Heart right ventricle (tissue), 16 donors: ENCODE measurements at regions not wholly inside any gene's neighbourhood (a gene's known extent, or its start where the extent isn't known, plus 50 kb on each side); places are given as distances from the start of the nearest gene placed in this dataset.

Experiments
- ATAC-seq, 8 donors: fragments of 200-7000 bp; cut with Tn5 transposase; one replicate each; pipeline ENCODE4 v1.9.1; 2020; ENCODE audit warnings: mild to moderate bottlenecking in 8 of 8, moderate library complexity in 8 of 8, moderate number of reproducible peaks in 1 of 8
- DNase-seq, 2 donors: peaks; one replicate each; pipeline ENCODE4 v3.0.0-alpha.2; 2020
- H3K27ac ChIP-seq, 10 donors: fragments of 200-600 bp; sonication (generic) in 2 of 10; one replicate each; pipeline versions ENCODE4 v1.5.0 to v1.8.0; 2020 to 2022; ENCODE audit warnings: mild to moderate bottlenecking in 3 of 10
- H3K27me3 ChIP-seq, 7 donors: fragments of 200-600 bp; one replicate each; pipeline ENCODE4 v1.8.0; 2021 to 2022; ENCODE audit warnings: mild to moderate bottlenecking in 2 of 7
- H3K36me3 ChIP-seq, 9 donors: fragments of 200-600 bp; sonication (generic) in 1 of 9; one replicate each; pipeline versions ENCODE4 v1.5.0 to v1.8.0; 2020 to 2022; ENCODE audit warnings: mild to moderate bottlenecking in 2 of 9
- H3K4me1 ChIP-seq, 9 donors: fragments of 200-600 bp; sonication (generic) in 1 of 9; one replicate each; pipeline versions ENCODE4 v1.5.0 to v1.8.0; 2020 to 2022; ENCODE audit warnings: mild to moderate bottlenecking in 4 of 9
- H3K4me3 ChIP-seq, 10 donors: fragments of 200-600 bp; sonication (generic) in 2 of 10; one replicate each; pipeline versions ENCODE4 v1.5.0 to v1.8.0; 2020 to 2022; ENCODE audit warnings: mild to moderate bottlenecking in 7 of 10, moderate library complexity in 2 of 10
- H3K9me3 ChIP-seq, 11 donors: fragments of 200-600 bp in 10 of 11; sonication (generic) in 2 of 11; one replicate each; pipeline versions ENCODE4 v1.5.0 to v1.8.0; 2013 to 2022; ENCODE audit warnings: mild to moderate bottlenecking in 2 of 11, control low read depth in 1 of 11, moderate library complexity in 1 of 11
- WGBS, 2 donors: extraction: QIAGEN DNeasy Blood & Tissue Kit; methylation state at CpG; one replicate each; pipeline ENCODE4 v1.1.7; 2013; ENCODE audit warnings: inconsistent platforms in 1 of 2; 5-methylcytosine and 5-hydroxymethylcytosine counted together
- intact Hi-C, 10 donors: fragments of 100-400 bp; cut with DNase I; formaldehyde crosslinking; loops; one replicate each; pipeline versions ENCODE4 v1.11.1 to v1.14.2; 2022
- TF ChIP-seq, protein P1 (sequence below), 9 donors: fragments of 200-600 bp; sonication (generic) in 2 of 9; IDR thresholded peaks; one replicate each; pipeline versions ENCODE4 v1.5.0 to v1.8.0; 2021 to 2022; ENCODE audit warnings: antibody characterized with exemption in 9 of 9, mild to moderate bottlenecking in 5 of 9, moderate library complexity in 1 of 9
- donor health status: Arrhythmogenic right ventricular cardiomyopathy.
- donor health status: ischemic (EF 13 %, LVEDD 7.1; RV severe dilation, severe dysfunction).
- donor health status: healthy with polysubstance abuse.
- donor health status: DM: no; HTN: yes; CAD: no.
- donor health status: DM: no; HTN: no; CAD: no.
- donor health status: ischemic (EF 25% LVEDD 6.9; RV normal size, moderate dysfunction).
- donor health status: ischemic (EF 25% LVEDD 5.7; RV mildly dilated, moderate dysfunction).
- donor health status: healthy.
- donor health status: DM: yes; HTN: yes; CAD: no.
- donor health status: Ischemic cardiomyopathy.
- donor health status: ischemic (EF 35%, LVEDD 5.7; RV mildly dilated, moderate dysfunction).
- donor health status: nonischemic (EF 11% LVEDD 7.7; RV severe dilation, severe dysfunction).
- donor health status: DM: yes; HTN: yes; CAD: no.
- donor health status: PGD.
- donor health status: ischemic (EF 29% LVEDD 5.4; RV normal size, mild dysfunction).
- donor health status: nonischemic (EF 23%, LVEDD 6.1; RV moderate dilation, normal function).

DNA sequence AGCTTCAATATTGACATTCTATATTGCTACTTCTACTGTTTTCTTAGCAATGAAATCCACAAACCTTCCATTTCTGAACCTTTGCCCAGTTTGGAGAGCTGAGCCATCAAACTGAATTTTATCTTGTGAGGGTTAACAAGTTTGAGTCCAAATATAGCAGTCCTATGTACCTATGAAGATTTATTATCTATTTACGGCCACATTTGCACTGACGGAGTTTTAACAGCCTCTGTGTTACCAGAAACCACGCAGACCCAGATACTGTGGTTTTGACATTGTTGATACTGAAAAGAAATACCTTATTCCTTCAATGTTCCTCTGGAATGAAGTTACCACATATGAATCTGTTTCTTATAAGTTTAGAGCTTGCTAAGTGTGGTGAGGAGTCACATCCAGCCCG lies 172.6 kb downstream of the FGFR2 start:
- Histone ChIP-seq H3K27me3 (no peaks in the 10 kb centered on the region), H3K4me1 (no peaks in the 10 kb centered on the region), H3K27ac (no peak overlapping the region), H3K9me3 (peaks cover 0 to 4% (median 0%) of the 10 kb centered on the region in 11 donors), H3K4me3 (no peak overlapping the region), H3K36me3 (no peaks in the 10 kb centered on the region)
- 53 to 74% methylated on average over 4 of the region's 4 CpGs for WGBS, 2 donors
- TF ChIP-seq, protein P1, sequence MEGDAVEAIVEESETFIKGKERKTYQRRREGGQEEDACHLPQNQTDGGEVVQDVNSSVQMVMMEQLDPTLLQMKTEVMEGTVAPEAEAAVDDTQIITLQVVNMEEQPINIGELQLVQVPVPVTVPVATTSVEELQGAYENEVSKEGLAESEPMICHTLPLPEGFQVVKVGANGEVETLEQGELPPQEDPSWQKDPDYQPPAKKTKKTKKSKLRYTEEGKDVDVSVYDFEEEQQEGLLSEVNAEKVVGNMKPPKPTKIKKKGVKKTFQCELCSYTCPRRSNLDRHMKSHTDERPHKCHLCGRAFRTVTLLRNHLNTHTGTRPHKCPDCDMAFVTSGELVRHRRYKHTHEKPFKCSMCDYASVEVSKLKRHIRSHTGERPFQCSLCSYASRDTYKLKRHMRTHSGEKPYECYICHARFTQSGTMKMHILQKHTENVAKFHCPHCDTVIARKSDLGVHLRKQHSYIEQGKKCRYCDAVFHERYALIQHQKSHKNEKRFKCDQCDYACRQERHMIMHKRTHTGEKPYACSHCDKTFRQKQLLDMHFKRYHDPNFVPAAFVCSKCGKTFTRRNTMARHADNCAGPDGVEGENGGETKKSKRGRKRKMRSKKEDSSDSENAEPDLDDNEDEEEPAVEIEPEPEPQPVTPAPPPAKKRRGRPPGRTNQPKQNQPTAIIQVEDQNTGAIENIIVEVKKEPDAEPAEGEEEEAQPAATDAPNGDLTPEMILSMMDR (IDR thresholded peaks at IDR 0.05) = no peak
- DNase-seq (no peak), ATAC-seq (no peak)
- intact Hi-C loops = no loop called here

DNA sequence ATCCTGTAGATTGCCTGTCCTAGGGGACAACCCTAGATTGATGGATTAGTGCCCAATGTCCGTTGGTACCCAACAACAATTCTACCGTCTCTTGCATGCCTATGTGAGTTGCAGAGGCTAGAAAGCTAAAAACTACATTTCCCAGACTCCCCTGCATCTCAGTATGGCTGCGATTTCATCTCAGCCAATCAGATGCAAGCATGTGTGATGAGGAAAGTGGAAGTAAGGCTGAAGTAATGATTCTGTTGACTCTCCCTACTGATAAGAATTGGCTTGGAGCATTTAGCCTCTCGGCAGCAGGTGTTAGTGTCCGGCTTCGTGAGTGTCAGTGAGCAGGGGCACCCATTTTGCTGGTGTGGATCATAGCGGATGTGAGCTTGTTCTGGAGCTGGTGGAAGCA lies 171.9 kb downstream of the FGFR2 start:
- TF ChIP-seq, protein P1 (IDR thresholded peaks at IDR 0.05) = no peak
- no peak for ATAC-seq
- Histone ChIP-seq H3K36me3 (no peaks in the 10 kb centered on the region), H3K27ac (no peak overlapping the region), H3K4me1 (no peaks in the 10 kb centered on the region), H3K4me3 (no peak overlapping the region), H3K9me3 (peaks cover 0 to 4% (median 0%) of the 10 kb centered on the region in 11 donors), H3K27me3 (no peaks in the 10 kb centered on the region)
- DNase-seq = no peak
- WGBS, 2 donors = 66 to 82% methylated on average over 7 of the region's 7 CpGs
- intact Hi-C loops = no loop called here
